Calu3 (cell line): ENCODE measurements at regions not wholly inside any gene's neighbourhood (a gene's known extent, or its start where the extent isn't known, plus 50 kb on each side); places are given as distances from the start of the nearest gene placed in this dataset.

ENCODE experiments used
- BruUV-seq: library from RNA; stranded (reverse); fragments of 400-500 nt; replicated peaks from 2 replicates; lab custom pipeline; 2021; lab: Mats Ljungman, UMichigan
- CTCF ChIA-PET: fragments of 300-600 bp; sonication (Branson Sonifier 250); formaldehyde crosslinking; loops from one replicate; lab custom pipeline; 2022; ENCODE audit warnings: antibody characterized with exemption; lab: Charles Lee
- DNase-seq: peaks from one replicate; pipeline ENCODE4 v3.0.0; 2022
- H3K27ac Mint-ChIP-seq: one replicate; pipeline ENCODE4 v1.8.0; 2022; ENCODE audit warnings: mixed read lengths; ENCODE audit not compliant: unreplicated experiment
- H3K27me3 Mint-ChIP-seq: one replicate; pipeline ENCODE4 v1.8.0; 2022; ENCODE audit warnings: mixed read lengths; ENCODE audit not compliant: unreplicated experiment
- H3K36me3 Mint-ChIP-seq: one replicate; pipeline ENCODE4 v1.8.0; 2022; ENCODE audit warnings: mild to moderate bottlenecking, moderate library complexity, mixed read lengths; ENCODE audit not compliant: insufficient read depth, unreplicated experiment
- H3K4me1 Mint-ChIP-seq: one replicate; pipeline ENCODE4 v1.8.0; 2022; ENCODE audit warnings: mild to moderate bottlenecking, low read depth, mixed read lengths; ENCODE audit not compliant: unreplicated experiment
- H3K4me3 Mint-ChIP-seq: one replicate; pipeline ENCODE4 v1.8.0; 2022; ENCODE audit warnings: mild to moderate bottlenecking, low read depth, moderate library complexity, mixed read lengths; ENCODE audit not compliant: unreplicated experiment
- H3K9me3 Mint-ChIP-seq: one replicate; pipeline ENCODE4 v1.8.0; 2022; ENCODE audit warnings: low read depth, mixed read lengths; ENCODE audit not compliant: unreplicated experiment
- intact Hi-C: fragments of 100-400 bp; cut with micrococcal nuclease; formaldehyde crosslinking; loops from one replicate; pipeline ENCODE4 v1.10.0; 2022; ENCODE audit not compliant: unreplicated experiment
- TF ChIP-seq, protein P1 (sequence below): fragments of 200-600 bp; IDR thresholded peaks from one replicate; pipeline ENCODE4 v1.8.0; 2022; ENCODE audit warnings: antibody characterized with exemption; ENCODE audit not compliant: unreplicated experiment

DNA sequence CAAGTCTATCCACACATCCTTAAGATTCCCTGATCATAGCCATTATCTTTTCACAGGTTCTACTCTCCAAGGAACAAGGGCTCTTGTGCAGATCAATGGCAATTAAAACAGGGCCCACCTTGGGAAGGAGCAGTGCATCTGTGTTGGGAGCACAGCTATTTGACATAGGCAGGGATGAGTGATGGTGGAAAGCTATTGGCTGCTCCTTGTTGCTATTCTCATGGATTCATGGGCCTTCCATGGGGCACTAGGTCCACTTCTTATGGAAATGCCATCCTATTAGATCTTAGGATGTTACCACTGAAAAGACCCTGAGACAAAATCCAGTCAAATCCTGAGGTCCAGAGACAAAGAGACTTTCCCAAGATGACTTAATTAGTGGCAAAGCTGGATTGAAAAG lies 148.6 kb upstream of the MTNR1B start:
- H3K9me3 Mint-ChIP-seq, result peaks cover 4% of the 10 kb centered on the region
- H3K4me1 Mint-ChIP-seq, result no peaks in the 10 kb centered on the region
- BruUV-seq, result no TSS peak
- no peaks in the 10 kb centered on the region for H3K36me3 Mint-ChIP-seq
- H3K27me3 Mint-ChIP-seq, result no peaks in the 10 kb centered on the region
- no peak for DNase-seq
- TF ChIP-seq, protein P1, sequence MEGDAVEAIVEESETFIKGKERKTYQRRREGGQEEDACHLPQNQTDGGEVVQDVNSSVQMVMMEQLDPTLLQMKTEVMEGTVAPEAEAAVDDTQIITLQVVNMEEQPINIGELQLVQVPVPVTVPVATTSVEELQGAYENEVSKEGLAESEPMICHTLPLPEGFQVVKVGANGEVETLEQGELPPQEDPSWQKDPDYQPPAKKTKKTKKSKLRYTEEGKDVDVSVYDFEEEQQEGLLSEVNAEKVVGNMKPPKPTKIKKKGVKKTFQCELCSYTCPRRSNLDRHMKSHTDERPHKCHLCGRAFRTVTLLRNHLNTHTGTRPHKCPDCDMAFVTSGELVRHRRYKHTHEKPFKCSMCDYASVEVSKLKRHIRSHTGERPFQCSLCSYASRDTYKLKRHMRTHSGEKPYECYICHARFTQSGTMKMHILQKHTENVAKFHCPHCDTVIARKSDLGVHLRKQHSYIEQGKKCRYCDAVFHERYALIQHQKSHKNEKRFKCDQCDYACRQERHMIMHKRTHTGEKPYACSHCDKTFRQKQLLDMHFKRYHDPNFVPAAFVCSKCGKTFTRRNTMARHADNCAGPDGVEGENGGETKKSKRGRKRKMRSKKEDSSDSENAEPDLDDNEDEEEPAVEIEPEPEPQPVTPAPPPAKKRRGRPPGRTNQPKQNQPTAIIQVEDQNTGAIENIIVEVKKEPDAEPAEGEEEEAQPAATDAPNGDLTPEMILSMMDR, result no peak
- intact Hi-C loops, result no loop called here
- CTCF ChIA-PET, result no interaction called here
- no peak overlapping the region for H3K27ac Mint-ChIP-seq
- no peak overlapping the region for H3K4me3 Mint-ChIP-seq

DNA sequence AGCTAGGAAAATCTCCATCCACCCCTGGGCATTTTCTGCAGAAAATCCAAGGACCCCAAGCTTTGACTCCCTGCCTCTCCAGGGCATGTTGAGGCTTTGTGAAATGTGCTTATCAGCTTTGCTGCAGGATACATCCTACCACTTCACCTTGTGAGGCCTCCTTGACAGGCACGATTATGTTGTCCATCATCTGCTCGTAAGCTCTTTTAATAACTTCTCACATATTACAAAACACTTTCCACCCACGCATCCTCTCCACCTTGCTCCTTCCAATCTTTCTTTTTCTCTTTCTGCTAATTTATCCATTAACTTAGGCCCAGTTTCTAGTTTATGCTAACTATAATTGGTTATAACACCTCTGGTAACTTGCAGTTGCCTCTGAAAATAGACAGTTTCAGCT lies 147.0 kb upstream of the MTNR1B start:
- Mint-ChIP-seq H3K27ac (no peak overlapping the region), H3K4me3 (no peak overlapping the region), H3K36me3 (no peaks in the 10 kb centered on the region), H3K27me3 (no peaks in the 10 kb centered on the region), H3K9me3 (no peaks in the 10 kb centered on the region), H3K4me1 (no peaks in the 10 kb centered on the region)
- CTCF ChIA-PET, result interaction anchor here (0.7 kb wide), 1 partner anchor 329 kb away, joined by 3 read pairs; no protein-coding TSS in a partner anchor
- TF ChIP-seq, protein P1, result no peak
- no TSS peak for BruUV-seq
- DNase-seq, result no peak
- intact Hi-C loops, result no loop called here

DNA sequence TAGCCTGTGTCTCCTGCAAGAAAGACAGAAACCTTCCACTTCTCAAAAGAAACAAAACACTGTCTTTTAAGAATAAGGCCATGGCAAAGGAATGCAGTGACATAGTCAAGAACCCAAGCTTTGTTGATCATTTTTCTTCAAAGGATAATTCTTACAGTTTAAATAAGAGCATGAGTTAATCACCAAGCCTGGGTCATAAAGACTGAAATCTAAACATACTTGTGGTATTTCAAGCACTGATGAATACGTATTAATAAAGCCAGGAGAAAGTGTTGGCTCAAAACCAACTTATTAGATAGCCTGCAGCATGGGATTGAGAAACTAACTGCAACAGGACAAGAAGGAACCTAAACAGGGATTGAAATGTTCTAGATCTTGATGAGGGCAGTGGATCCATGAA lies 143.3 kb upstream of the MTNR1B start:
- Mint-ChIP-seq H3K36me3 (no peaks in the 10 kb centered on the region), H3K9me3 (no peaks in the 10 kb centered on the region), H3K4me3 (no peak overlapping the region), H3K27ac (no peak overlapping the region), H3K27me3 (peaks cover 13% of the 10 kb centered on the region), H3K4me1 (no peaks in the 10 kb centered on the region)
- DNase-seq, result no peak
- BruUV-seq, result no TSS peak
- intact Hi-C loops, result no loop called here
- CTCF ChIA-PET, result no interaction called here
- TF ChIP-seq, protein P1, result no peak

DNA sequence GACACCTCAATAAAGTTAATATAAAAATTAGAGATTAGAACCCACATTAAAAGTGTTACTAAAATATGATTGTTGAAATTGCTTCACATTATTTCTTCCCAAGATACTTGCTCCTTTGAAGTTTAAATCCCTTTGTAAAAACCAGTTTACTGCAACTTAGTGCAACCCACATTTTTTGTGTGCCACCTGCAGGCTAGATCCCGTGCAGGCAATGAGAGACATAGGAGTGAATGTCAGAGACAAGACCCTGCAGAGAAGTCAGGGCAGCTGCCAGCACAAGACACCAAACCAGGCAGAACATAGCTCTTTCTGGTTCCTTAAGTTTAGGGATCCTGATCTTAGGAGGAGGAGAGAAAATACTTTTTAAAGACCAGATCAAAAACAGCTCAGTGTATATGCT lies 142.8 kb upstream of the MTNR1B start:
- CTCF ChIA-PET, result no interaction called here

More for the DNA sequence above, 142.8 kb upstream of the MTNR1B start:
- peaks cover 16% of the 10 kb centered on the region for H3K27me3 Mint-ChIP-seq
- H3K27ac Mint-ChIP-seq, result no peak overlapping the region
- H3K36me3 Mint-ChIP-seq, result no peaks in the 10 kb centered on the region
- DNase-seq, result no peak
- intact Hi-C loops, result no loop called here
- no peaks in the 10 kb centered on the region for H3K4me1 Mint-ChIP-seq
- no peak overlapping the region for H3K4me3 Mint-ChIP-seq
- no TSS peak for BruUV-seq
- H3K9me3 Mint-ChIP-seq, result no peaks in the 10 kb centered on the region
- TF ChIP-seq, protein P1, result no peak
